GM12878 (cell line): ENCODE measurements at regions not wholly inside any gene's neighbourhood (a gene's known extent, or its start where the extent isn't known, plus 50 kb on each side); places are given as distances from the start of the nearest gene placed in this dataset.

Experiments
- ATAC-seq: fragments of 200-7000 bp; cut with Tn5 transposase; 3 replicates; pipeline ENCODE4 v1.9.1; 2020; ENCODE audit warnings: mild to moderate bottlenecking, moderate library complexity
- BruUV-seq: library from RNA; stranded (reverse); fragments of 400-500 nt; replicated peaks from 2 replicates; lab custom pipeline; 2021; lab: Mats Ljungman, UMichigan
- CTCF ChIA-PET: fragments of 300-600 bp; sonication (Branson Sonifier 250); formaldehyde crosslinking; extraction: SDS; loops from one replicate; lab custom pipeline; 2021; ENCODE audit warnings: inconsistent platforms; lab: Yijun Ruan, JAX
- POLR2A ChIA-PET: fragments of 350-600 bp; formaldehyde crosslinking; extraction: SDS; loops from one replicate; lab custom pipeline; 2021; ENCODE audit warnings: inconsistent platforms; lab: Charles Lee
- RAD21 ChIA-PET: fragments of 300-600 bp; sonication (Branson Sonifier 250); formaldehyde crosslinking; loops from one replicate; lab custom pipeline; 2023; ENCODE audit warnings: antibody characterized with exemption; ENCODE audit not compliant: unreplicated experiment; lab: Charles Lee
- SMC1A ChIA-PET: fragments of 300-600 bp; sonication (Branson Sonifier 250); formaldehyde crosslinking; loops from one replicate; lab custom pipeline; 2023; ENCODE audit not compliant: unreplicated experiment, uncharacterized antibody; lab: Charles Lee
- DNase-seq: peaks from one replicate; pipeline ENCODE4 v3.0.0-alpha.2; 2011; ENCODE audit warnings: low read depth, low spot score
- FAIRE-seq: peaks from 3 replicates; lab custom pipeline; 2011; peaks lifted over from hg19 to GRCh38; lab: Jason Lieb, UNC
- H2AFZ ChIP-seq: 2 replicates; pipeline ENCODE4 v1.6.0; 2011; ENCODE audit warnings: low read depth, low read length, control low read depth; ENCODE audit not compliant: control insufficient read depth
- H3K27ac ChIP-seq: 2 replicates; pipeline ENCODE4 v1.5.1; 2011; ENCODE audit warnings: control low read depth; ENCODE audit not compliant: control insufficient read depth, insufficient read depth
- H3K27me3 ChIP-seq, 2 experiments: replicated peaks in 1 of 2; 2 replicates each; pipeline versions ENCODE4 v1.6.0 to v1.6.1; 2011; ENCODE audit warnings: low read length in 1 of 2; ENCODE audit not compliant: control insufficient read depth in 2 of 2, insufficient read depth in 2 of 2
- H3K36me3 ChIP-seq, 2 experiments: 2 replicates each; pipeline ENCODE4 v1.5.1; 2011; ENCODE audit warnings: low read length in 1 of 2; ENCODE audit not compliant: control insufficient read depth in 2 of 2, insufficient read depth in 2 of 2
- H3K4me1 ChIP-seq: 2 replicates; pipeline ENCODE4 v1.6.1; 2011; ENCODE audit warnings: mild to moderate bottlenecking, low read length, moderate library complexity, mixed read lengths; ENCODE audit not compliant: control insufficient read depth, insufficient read depth
- H3K4me2 ChIP-seq: 2 replicates; pipeline ENCODE4 v1.6.0; 2011; ENCODE audit warnings: control low read depth; ENCODE audit not compliant: control insufficient read depth, insufficient read depth
- H3K4me3 ChIP-seq: fragments of 200-600 bp; sonication (generic); 2 replicates; pipeline ENCODE4 v1.5.1; 2016
- H3K79me2 ChIP-seq: 2 replicates; pipeline ENCODE4 v1.6.0; 2011; ENCODE audit warnings: low read length; ENCODE audit not compliant: control insufficient read depth, insufficient read depth
- H3K9ac ChIP-seq: 2 replicates; pipeline ENCODE4 v1.8.0; 2011; ENCODE audit warnings: low read length, control low read depth, mixed read lengths; ENCODE audit not compliant: control insufficient read depth, insufficient read depth
- H3K9me3 ChIP-seq: replicated peaks from 3 replicates; pipeline ENCODE4 v1.5.1; 2011; ENCODE audit warnings: mild to moderate bottlenecking, low read length; ENCODE audit not compliant: control insufficient read depth, insufficient read depth
- H4K20me1 ChIP-seq: 2 replicates; pipeline ENCODE4 v1.6.0; 2011; ENCODE audit not compliant: control insufficient read depth, insufficient read depth
- HDAC2 ChIP-seq: fragments of 200-600 bp; sonication (generic); IDR thresholded peaks from 2 replicates; pipeline ENCODE4 v1.6.1; 2017
- HDGF ChIP-seq: fragments of 450-650 bp; IDR thresholded peaks from 2 replicates; pipeline ENCODE4 v1.6.1; 2016; ENCODE audit warnings: antibody characterized with exemption
- MEF2B ChIP-seq: fragments of 450-650 bp; IDR thresholded peaks from 2 replicates; pipeline ENCODE4 v1.6.1; 2018; ENCODE audit warnings: mild to moderate bottlenecking, moderate library complexity; ENCODE audit not compliant: partially characterized antibody, poor library complexity, severe bottlenecking
- NR2C2 ChIP-seq: IDR thresholded peaks from 2 replicates; pipeline ENCODE4 v1.6.1; 2011; ENCODE audit warnings: borderline replicate concordance, low read depth; ENCODE audit not compliant: control insufficient read depth, insufficient read length
- NRF1 ChIP-seq: conservative IDR thresholded peaks from 2 replicates; pipeline ENCODE4 v1.6.1; 2011; ENCODE audit warnings: mild to moderate bottlenecking, low read depth, low read length, improper control_type of control experiment
- RB1 ChIP-seq: fragments of 450-650 bp; formaldehyde crosslinking; IDR thresholded peaks from 2 replicates; pipeline ENCODE4 v1.6.1; 2017; ENCODE audit warnings: mild to moderate bottlenecking, borderline replicate concordance
- RCOR1 ChIP-seq: conservative IDR thresholded peaks from 2 replicates; pipeline ENCODE4 v1.6.1; 2012; ENCODE audit warnings: low read depth, low read length, improper control_type of control experiment
- RELA ChIP-seq: fragments of 450-650 bp; IDR thresholded peaks from 2 replicates; pipeline ENCODE4 v1.8.0; 2014; ENCODE audit warnings: borderline replicate concordance; ENCODE audit not compliant: partially characterized antibody
- SRF ChIP-seq, 2 experiments: IDR thresholded peaks; 2 replicates each; pipeline ENCODE4 v1.6.1; 2011; ENCODE audit warnings: low read depth in 2 of 2, low read length in 2 of 2, mild to moderate bottlenecking in 1 of 2, moderate library complexity in 1 of 2
- STAT1 ChIP-seq: fragments of 450-650 bp; conservative IDR thresholded peaks from 2 replicates; pipeline ENCODE4 v1.6.1; 2014; ENCODE audit warnings: antibody characterized with exemption, mild to moderate bottlenecking
- ZNF622 ChIP-seq: fragments of 450-650 bp; IDR thresholded peaks from 2 replicates; pipeline ENCODE4 v1.6.1; 2017; ENCODE audit warnings: mild to moderate bottlenecking, inconsistent platforms
- WGBS: methylation state at CpG from one replicate; pipeline ENCODE4 v1.1.6; 2016; ENCODE audit warnings: low lambda C conversion rate; ENCODE audit not compliant: insufficient replicate concordance, insufficient coverage; ENCODE audit errors: missing lambda C conversion rate; 5-methylcytosine and 5-hydroxymethylcytosine counted together
- in situ Hi-C: fragments of 300-500 bp; cut with MboI; formaldehyde crosslinking; loops from 9 replicates; pipeline ENCODE4 v1.14.3; 2018; ENCODE audit warnings: mixed read lengths
- intact Hi-C: fragments of 100-400 bp; cut with micrococcal nuclease; formaldehyde crosslinking; loops from one replicate; pipeline ENCODE4 v1.14.2; 2022; ENCODE audit not compliant: unreplicated experiment

GRCh38 chr15:95880630-95881029 lies 449.9 kb upstream of the NR2F2 start (continued):
- TF ChIP-seq NRF1 = no peak
- TF ChIP-seq, all 136 proteins: peak for 4

GRCh38 chr15:95883064-95883463 lies 447.4 kb upstream of the NR2F2 start:
- ATAC-seq (no peak), DNase-seq (no peak), FAIRE-seq (no peak)
- H3K79me2 ChIP-seq = no peaks in the 10 kb centered on the region
- 65% methylated on average over 6 of the region's 6 CpGs for WGBS
- SMC1A ChIA-PET = interaction anchor here (1.2 to 2.8 kb wide), 3 partner anchors 8 to 15 kb away, joined by 3 to 11 read pairs (median 3); no protein-coding TSS in a partner anchor
- no peak overlapping the region for H3K9ac ChIP-seq
- peaks cover 2% of the 10 kb centered on the region; the same call in 1 of the 3 replicates for H3K9me3 ChIP-seq
- H4K20me1 ChIP-seq = no peaks in the 10 kb centered on the region
- intact Hi-C loops = no loop called here
- H3K27ac ChIP-seq = no peak overlapping the region
- no TSS peak for BruUV-seq
- CTCF ChIA-PET = no interaction called here
- peaks cover 6% of the 10 kb centered on the region; the same call in 1 of the 2 replicates for H3K4me1 ChIP-seq
- RAD21 ChIA-PET = no interaction called here
- POLR2A ChIA-PET = interaction anchor here (0.6 kb wide), 1 partner anchor 389 kb away, joined by 4 read pairs; no protein-coding TSS in a partner anchor
- H3K4me2 ChIP-seq = no peak overlapping the region
- no peak overlapping the region; the same call in 1 of the 2 replicates for H2AFZ ChIP-seq
- H3K4me3 ChIP-seq = no peak overlapping the region
- no peak for TF ChIP-seq HDGF
- TF ChIP-seq RCOR1 = no peak
- TF ChIP-seq NRF1 = no peak
- no peak for TF ChIP-seq RB1
- no peak for TF ChIP-seq HDAC2
- no peak for TF ChIP-seq NR2C2
- no peak for TF ChIP-seq ZNF622
- TF ChIP-seq RELA = no peak
- TF ChIP-seq SRF (IDR thresholded peaks at IDR 0.05; ENCODE audit: low read depth in 2 of 2, low read length in 2 of 2) = no peak
- TF ChIP-seq STAT1 = no peak
- TF ChIP-seq MEF2B = no peak
- H3K27me3 ChIP-seq = no peaks in the 10 kb centered on the region
- in situ Hi-C loops = no loop called here
- H3K36me3 ChIP-seq = no peaks in the 10 kb centered on the region
